Activated CD4-positive, alpha-beta T cell treated with anti-CD3 and anti-CD28 coated beads, Interleukin-2, amount 50 U/mL, for 16 hours (primary cell): ENCODE measurements at regions not wholly inside any gene's neighbourhood (a gene's known extent, or its start where the extent isn't known, plus 50 kb on each side); places are given as distances from the start of the nearest gene placed in this dataset.

Source experiments
- DNase-seq: peaks from one replicate; pipeline ENCODE4 v3.0.0-alpha.2; 2020

GRCh38 chr6:120614723-120615122 is 719.6 kb downstream of the TBC1D32 start:
- no peak for DNase-seq

GRCh38 chr6:120608826-120609225 is 725.5 kb downstream of the TBC1D32 start:
- DNase-seq, result no peak

DNA sequence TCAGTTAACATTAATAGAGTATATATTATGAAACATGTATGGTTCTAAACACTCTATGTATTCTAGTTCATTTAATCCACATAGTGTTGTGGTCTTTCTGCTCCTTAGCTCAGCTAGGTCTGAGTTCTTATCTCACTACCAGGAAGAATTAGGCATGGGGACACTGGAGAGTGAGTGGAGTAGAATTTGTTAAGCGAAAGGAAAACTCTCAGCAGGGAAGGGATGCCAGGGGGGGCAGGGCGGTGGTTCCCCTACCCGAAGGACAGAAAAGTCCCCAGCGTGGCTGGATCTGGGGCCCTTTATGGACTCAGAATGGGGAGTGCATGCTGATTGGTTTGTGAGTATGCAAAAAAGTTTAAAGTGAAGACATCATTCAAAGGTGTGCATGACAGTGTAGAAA is 727.5 kb downstream of the TBC1D32 start:
- no peak for DNase-seq

DNA sequence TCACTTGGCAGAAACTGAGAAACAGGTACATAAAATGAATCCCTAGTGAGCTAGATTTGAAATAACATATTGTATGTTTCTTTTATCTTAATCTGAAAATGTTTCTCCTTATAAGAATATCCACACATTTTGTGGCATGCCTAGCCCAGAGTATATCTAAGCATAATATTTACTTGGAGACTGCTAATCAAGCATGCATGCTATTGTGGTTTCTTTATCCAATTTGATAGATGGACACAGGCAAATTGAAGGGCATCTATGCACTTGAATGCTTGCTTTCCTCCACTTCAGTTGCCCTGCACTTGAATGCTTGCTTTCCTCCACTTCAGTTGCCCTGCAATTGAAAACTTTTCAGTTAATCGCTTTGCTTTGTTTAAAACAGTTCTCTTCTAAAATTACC is 729.8 kb downstream of the TBC1D32 start:
- no peak for DNase-seq

DNA sequence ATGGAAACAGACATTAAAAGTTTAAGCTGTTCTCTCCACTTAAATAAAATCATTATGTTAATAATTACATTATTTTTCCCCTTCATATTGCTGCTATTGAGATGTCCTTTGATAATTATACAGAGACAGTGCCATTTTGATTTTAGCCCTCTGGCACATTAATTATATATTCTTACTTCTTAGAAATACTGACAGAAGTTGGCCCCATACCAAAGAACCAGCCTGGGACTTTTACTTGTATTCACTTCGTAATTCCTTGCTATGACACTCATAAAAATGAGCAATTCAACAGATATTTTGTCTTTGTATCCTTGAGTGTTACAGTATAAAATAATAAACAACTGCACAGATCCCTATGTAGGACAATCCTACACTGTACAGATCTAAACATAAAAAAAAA is 743.7 kb downstream of the TBC1D32 start:
- no peak for DNase-seq

- no peak for DNase-seq
Measured at GRCh38 chr6:120588424-120588823, 745.9 kb downstream of the TBC1D32 start.

DNA sequence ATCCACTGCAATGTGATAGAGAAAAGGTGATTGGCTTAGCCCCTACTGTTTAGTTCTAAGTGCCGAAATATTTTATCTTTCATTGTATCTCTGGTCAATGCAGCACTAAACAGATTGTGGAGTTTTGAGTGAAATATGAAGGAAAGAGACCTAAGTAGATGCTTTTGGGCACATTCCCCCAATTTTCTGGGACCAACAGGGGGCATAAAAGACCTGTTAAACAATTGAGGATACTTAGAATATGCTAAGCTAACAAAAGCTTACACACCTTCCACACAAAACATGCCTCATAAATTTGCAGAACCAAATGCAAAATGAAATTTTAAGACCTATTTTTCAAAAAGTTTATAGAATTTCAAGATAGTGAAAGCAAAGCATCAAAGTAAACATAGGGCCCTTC is 746.9 kb downstream of the TBC1D32 start:
- DNase-seq, result no peak

DNA sequence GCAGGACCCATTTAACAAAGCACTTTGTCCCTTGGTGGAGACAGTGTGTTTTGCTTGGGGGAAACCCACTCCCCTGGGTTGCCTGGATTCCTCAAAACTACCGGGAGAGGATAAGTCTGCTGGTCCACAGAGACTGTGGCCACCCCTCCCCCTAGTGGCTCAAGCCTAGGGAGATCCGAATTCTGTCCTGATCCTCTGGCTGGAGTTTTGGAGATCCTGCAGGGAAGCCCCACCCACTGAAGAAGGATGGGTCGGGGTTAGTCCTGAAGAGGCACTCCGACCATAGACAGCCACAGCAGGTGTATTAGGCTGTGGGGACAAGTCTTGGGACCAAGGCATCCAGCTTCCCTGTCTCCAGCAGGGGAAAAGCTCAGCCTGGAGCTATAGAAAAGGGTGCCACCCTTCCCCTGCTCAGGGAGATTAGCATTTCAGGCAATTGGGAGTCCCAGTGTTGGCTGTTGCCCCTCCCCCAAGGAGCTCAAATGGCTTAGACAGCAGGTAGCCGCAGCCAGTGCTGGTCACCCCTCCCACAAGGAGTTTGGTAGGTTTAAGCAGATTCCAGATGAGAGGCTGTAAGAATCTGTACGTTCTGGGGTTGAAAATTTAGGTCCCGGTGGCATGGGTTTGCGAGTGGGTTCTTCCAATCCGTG is 750.0 kb downstream of the TBC1D32 start:
- DNase-seq, result no peak

GRCh38 chr6:120576061-120576460 is 758.2 kb downstream of the TBC1D32 start:
- DNase-seq, result no peak

DNA sequence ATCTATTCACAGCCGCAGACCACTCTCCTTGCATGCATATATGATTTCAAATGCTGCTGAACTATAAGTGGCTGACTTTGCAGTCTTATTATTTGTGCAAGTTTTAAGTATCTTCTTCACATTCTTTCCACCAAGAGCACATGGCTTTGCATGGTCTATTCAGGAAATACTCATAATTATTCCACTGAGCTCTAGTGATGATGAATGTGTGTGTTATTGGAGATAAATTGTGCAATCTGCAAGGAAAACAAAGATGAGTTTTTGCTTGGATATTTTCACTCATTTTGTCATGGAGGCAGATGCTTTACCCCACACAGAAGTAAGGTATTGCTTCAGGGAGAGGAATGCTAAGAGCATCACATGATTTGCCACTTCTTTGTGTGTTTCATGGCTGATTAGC is 764.6 kb downstream of the TBC1D32 start:
- no peak for DNase-seq

- no peak for DNase-seq
Measured at GRCh38 chr6:120564779-120565178, 769.5 kb downstream of the TBC1D32 start.

DNA sequence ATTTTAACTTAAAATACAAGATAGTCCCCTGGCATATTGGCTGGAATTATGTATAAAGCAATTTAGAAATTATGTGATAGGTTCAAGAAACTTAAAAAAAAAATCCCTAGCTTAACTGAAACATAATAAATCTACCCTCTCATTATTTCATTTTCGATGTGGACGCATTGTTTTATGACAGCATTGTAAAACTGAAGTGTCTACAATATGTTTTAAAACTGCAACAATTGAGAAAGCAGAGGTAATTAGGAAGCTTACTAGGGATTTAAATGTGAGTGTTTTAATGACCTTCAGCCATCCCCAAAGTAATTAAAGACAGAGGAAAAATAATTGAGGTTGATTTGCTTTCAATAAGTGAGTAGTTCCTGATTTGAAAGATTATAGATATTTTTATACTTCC is 776.0 kb downstream of the TBC1D32 start:
- DNase-seq, result no peak

- DNase-seq, result no peak
Measured at GRCh38 chr6:120557554-120557953, 776.7 kb downstream of the TBC1D32 start.

- no peak for DNase-seq
Measured at GRCh38 chr6:120556491-120556890, 777.8 kb downstream of the TBC1D32 start.

- DNase-seq, result no peak
Measured at GRCh38 chr6:120553353-120553752, 780.9 kb downstream of the TBC1D32 start.

DNA sequence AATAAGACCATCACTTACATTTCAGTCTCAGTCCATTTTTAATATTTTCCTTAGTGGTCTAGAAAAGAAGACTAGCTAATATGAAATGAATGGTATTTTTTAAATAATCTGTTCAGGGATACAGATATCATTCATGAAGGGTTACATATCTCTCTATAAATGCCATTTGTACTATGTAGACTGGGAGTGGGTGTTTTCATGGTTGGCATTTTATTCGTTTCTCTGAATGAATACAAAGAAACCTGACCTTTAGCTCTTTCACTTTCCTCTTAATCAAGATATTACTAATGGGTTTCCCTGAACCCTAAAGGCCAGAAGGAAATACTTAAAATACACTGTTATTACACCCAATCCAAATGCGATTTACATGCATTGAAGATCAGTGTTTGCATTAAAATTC is 788.9 kb downstream of the TBC1D32 start:
- DNase-seq, result no peak

- DNase-seq, result peak; percentile 66
Measured at GRCh38 chr6:120534954-120535353, 799.3 kb downstream of the TBC1D32 start.

- no peak for DNase-seq
Measured at GRCh38 chr6:120526576-120526975, 807.7 kb downstream of the TBC1D32 start.

DNA sequence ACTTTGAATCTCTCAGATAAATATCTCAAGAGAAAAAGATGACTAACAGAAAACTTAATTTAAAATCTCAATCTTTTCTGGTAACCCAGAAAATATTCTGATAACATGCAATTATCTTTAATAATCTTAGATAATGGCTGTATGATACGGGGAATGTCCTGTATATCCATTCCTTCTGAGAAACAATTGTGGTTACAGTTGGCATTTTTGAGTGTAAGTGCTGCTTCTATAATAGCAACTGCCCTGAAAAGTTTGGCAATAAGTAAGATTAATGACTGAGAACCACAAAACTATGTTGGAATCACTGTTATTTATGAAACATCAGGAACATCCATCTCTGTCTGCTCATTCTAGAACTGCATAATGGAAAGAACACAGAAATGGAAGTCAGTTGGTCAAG is 819.7 kb downstream of the TBC1D32 start:
- DNase-seq, result no peak

- no peak for DNase-seq
Measured at GRCh38 chr6:120511712-120512111, 822.6 kb downstream of the TBC1D32 start.

DNA sequence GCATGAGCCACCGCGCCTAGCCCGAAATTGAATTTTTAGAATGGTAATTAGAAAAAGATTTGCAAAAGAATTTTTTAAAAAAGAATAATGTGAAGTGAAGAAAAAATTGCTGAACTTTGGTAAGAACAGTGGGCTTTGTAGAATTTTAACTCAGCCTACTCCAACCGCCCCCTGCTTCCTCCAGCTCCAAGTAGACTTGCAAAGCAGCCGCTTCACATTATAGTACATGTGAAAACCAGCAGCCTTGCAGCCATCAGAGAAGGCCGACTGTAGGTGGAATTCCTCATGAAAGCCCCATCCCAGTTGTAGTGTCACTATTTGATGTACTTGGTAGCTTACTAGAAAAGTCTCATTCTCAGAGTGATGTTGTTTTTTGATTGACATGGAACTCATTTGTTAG is 835.6 kb downstream of the TBC1D32 start:
- DNase-seq, result no peak

GRCh38 chr6:120496661-120497060 is 837.6 kb downstream of the TBC1D32 start:
- DNase-seq, result no peak

GRCh38 chr6:120493505-120493904 is 840.8 kb downstream of the TBC1D32 start:
- no peak for DNase-seq

- no peak for DNase-seq
Measured at GRCh38 chr6:120489941-120490340, 844.3 kb downstream of the TBC1D32 start.

- no peak for DNase-seq
Measured at GRCh38 chr6:120484146-120484545, 850.1 kb downstream of the TBC1D32 start.

- no peak for DNase-seq
Measured at GRCh38 chr6:120478650-120479049, 855.6 kb downstream of the TBC1D32 start.
